GM06990 (cell line): ENCODE measurements at regions not wholly inside any gene's neighbourhood (a gene's known extent, or its start where the extent isn't known, plus 50 kb on each side); places are given as distances from the start of the nearest gene placed in this dataset.

Experiments used
- DNase-seq: peaks from one replicate; pipeline ENCODE4 v3.0.0-alpha.2; 2011; ENCODE audit not compliant: insufficient read length; ENCODE audit errors: extremely low read depth
- H3K27me3 ChIP-seq: replicated peaks from 2 replicates; pipeline ENCODE4 v1.6.0; 2011; ENCODE audit warnings: low read length; ENCODE audit not compliant: control insufficient read depth, insufficient read depth
- H3K36me3 ChIP-seq: 2 replicates; pipeline ENCODE4 v1.5.1; 2011; ENCODE audit warnings: low read length; ENCODE audit not compliant: control insufficient read depth, insufficient read depth
- H3K4me3 ChIP-seq: replicated peaks from 2 replicates; pipeline ENCODE4 v1.5.1; 2011; ENCODE audit warnings: low read depth, mild to moderate bottlenecking, control low read depth, low read length
- TF ChIP-seq, protein P1 (sequence below): IDR thresholded peaks from 2 replicates; pipeline ENCODE4 v1.5.1; 2011; ENCODE audit warnings: low read length, control low read depth, mild to moderate bottlenecking, inconsistent platforms; ENCODE audit not compliant: insufficient read depth, poor library complexity, severe bottlenecking

- Histone ChIP-seq H3K36me3 (no peaks in the 10 kb centered on the region), H3K27me3 (no peaks in the 10 kb centered on the region; the same call in none of the 2 replicates), H3K4me3 (no peak overlapping the region)
- no peak for DNase-seq
- TF ChIP-seq, protein P1, sequence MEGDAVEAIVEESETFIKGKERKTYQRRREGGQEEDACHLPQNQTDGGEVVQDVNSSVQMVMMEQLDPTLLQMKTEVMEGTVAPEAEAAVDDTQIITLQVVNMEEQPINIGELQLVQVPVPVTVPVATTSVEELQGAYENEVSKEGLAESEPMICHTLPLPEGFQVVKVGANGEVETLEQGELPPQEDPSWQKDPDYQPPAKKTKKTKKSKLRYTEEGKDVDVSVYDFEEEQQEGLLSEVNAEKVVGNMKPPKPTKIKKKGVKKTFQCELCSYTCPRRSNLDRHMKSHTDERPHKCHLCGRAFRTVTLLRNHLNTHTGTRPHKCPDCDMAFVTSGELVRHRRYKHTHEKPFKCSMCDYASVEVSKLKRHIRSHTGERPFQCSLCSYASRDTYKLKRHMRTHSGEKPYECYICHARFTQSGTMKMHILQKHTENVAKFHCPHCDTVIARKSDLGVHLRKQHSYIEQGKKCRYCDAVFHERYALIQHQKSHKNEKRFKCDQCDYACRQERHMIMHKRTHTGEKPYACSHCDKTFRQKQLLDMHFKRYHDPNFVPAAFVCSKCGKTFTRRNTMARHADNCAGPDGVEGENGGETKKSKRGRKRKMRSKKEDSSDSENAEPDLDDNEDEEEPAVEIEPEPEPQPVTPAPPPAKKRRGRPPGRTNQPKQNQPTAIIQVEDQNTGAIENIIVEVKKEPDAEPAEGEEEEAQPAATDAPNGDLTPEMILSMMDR, result no peak
Observed at GRCh38 chr9:89863837-89864236, 259.0 kb downstream of the GADD45G start.

GRCh38 chr9:89864257-89864656, 259.4 kb downstream of the GADD45G start:
- Histone ChIP-seq H3K36me3 (no peaks in the 10 kb centered on the region), H3K4me3 (no peak overlapping the region), H3K27me3 (no peaks in the 10 kb centered on the region; the same call in none of the 2 replicates)
- DNase-seq, result no peak
- TF ChIP-seq, protein P1, result no peak

DNA sequence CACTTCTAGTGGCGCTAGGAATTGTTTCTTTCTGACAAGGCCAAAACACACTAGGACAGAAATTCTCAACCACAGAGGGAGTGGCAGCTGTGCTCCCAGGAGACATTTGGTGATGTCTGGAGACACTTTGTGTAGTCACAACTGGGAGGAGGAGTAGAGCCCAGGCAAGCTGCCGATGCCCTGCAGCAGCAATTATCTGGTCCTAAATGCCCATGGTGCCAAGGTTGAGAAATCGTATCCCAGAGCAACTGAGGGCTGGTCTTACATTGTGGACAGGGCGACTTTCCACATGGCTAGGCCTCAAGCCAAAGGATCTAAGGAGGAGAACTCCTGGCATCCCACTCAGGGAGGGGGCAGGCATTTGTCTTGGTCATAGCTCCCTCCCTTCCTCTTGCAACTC, 259.9 kb downstream of the GADD45G start:
- H3K36me3 ChIP-seq, result no peaks in the 10 kb centered on the region
- no peak for DNase-seq
- no peaks in the 10 kb centered on the region; the same call in none of the 2 replicates for H3K27me3 ChIP-seq
- TF ChIP-seq, protein P1, result no peak
- no peak overlapping the region for H3K4me3 ChIP-seq

GRCh38 chr9:89865357-89865756, 260.5 kb downstream of the GADD45G start:
- TF ChIP-seq, protein P1, result no peak

DNA sequence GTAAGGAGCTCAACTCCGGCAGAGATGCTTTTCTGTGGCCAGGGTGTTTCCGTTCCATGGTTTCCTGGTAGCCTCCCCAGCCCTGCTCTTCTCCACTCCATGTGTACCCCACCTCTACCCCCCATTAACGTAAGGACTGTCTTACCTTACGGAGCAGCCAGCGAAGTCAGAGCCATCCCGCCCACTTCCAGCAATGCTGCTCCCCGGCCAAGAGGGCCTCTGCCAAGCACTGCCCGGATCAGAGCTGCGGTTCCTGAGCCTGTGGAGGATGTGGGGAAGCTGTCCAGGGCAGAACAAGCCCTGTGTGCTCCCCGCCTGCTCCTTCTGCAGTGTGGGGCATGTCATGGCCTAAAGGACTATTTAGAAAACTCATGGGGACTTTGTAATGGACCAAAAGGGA, 261.2 kb downstream of the GADD45G start:
- DNase-seq, result no peak
- H3K36me3 ChIP-seq, result no peaks in the 10 kb centered on the region
- H3K4me3 ChIP-seq, result no peak overlapping the region
- TF ChIP-seq, protein P1, result no peak
- H3K27me3 ChIP-seq, result no peaks in the 10 kb centered on the region; the same call in none of the 2 replicates

More at GRCh38 chr9:89865357-89865756, 260.5 kb downstream of the GADD45G start:
- Histone ChIP-seq H3K27me3 (no peaks in the 10 kb centered on the region; the same call in none of the 2 replicates), H3K36me3 (no peaks in the 10 kb centered on the region), H3K4me3 (no peak overlapping the region)
- DNase-seq, result no peak

- H3K4me3 ChIP-seq, result no peak overlapping the region
- H3K36me3 ChIP-seq, result no peaks in the 10 kb centered on the region
- TF ChIP-seq, protein P1, result no peak
- DNase-seq, result no peak
- H3K27me3 ChIP-seq, result no peaks in the 10 kb centered on the region; the same call in none of the 2 replicates
Observed at GRCh38 chr9:89866701-89867100, 261.9 kb downstream of the GADD45G start.
